ENCODE measurements at regions not wholly inside any gene's neighbourhood (a gene's known extent, or its start where the extent isn't known, plus 50 kb on each side); places are given as distances from the start of the nearest gene placed in this dataset.

GRCh38 chr9:115551396-115551795 lies 433.4 kb upstream of the TNC start:
- Histone ChIP-seq H3K4me1 (ENCODE audit: control insufficient read depth, insufficient read depth, low read length) (no peaks in the 10 kb centered on the region), H3K4me3 (ENCODE audit: low read depth in 2 of 2, low read length in 2 of 2) (no peak overlapping the region), H3K27me3 (ENCODE audit: control insufficient read depth, insufficient read depth, low read length) (no peaks in the 10 kb centered on the region), H3K27ac (ENCODE audit: low read length) (no peak overlapping the region), H3K9me3 (ENCODE audit: control insufficient read depth, insufficient read depth, low read depth, low read length) (no peaks in the 10 kb centered on the region), H3K36me3 (ENCODE audit: control insufficient read depth, insufficient read depth, low read length) (no peaks in the 10 kb centered on the region)
- ATAC-seq (no peak), DNase-seq (ENCODE audit: low read depth, low spot score) (no peak)
- in situ Hi-C loops (cut with HindIII; ENCODE audit: low pct_unique_long_range_greater_than_20kb, low sequenced_read_pairs) (no loop called here), intact Hi-C loops (cut with micrococcal nuclease; ENCODE audit: unreplicated experiment) (no loop called here)
- BruUV-seq (replicated peaks) = no TSS peak
- CTCF ChIA-PET = no interaction called here
- no peak for TF ChIP-seq TCF7L2 (IDR thresholded peaks at IDR 0.05; ENCODE audit: low read depth, low read length)
- no peak for TF ChIP-seq CTCF (IDR thresholded peaks at IDR 0.05)
- TF ChIP-seq POLR2AphosphoS5 (IDR thresholded peaks at IDR 0.05; ENCODE audit: low read depth, low read length) = no peak
- TF ChIP-seq REST (IDR thresholded peaks at IDR 0.05; ENCODE audit: insufficient read depth in 1 of 2, low read depth in 2 of 2, low read length in 1 of 2) = no peak
- TF ChIP-seq SIN3A (IDR thresholded peaks at IDR 0.05; ENCODE audit: borderline replicate concordance, insufficient read depth, low read depth, low read length) = no peak
- POLR2A ChIA-PET = no interaction called here

- Histone ChIP-seq H3K4me1 (ENCODE audit: control insufficient read depth, insufficient read depth, low read length) (no peaks in the 10 kb centered on the region), H3K27ac (ENCODE audit: low read length) (no peak overlapping the region), H3K36me3 (ENCODE audit: control insufficient read depth, insufficient read depth, low read length) (no peaks in the 10 kb centered on the region), H3K9me3 (ENCODE audit: control insufficient read depth, insufficient read depth, low read depth, low read length) (no peaks in the 10 kb centered on the region), H3K4me3 (ENCODE audit: low read depth in 2 of 2, low read length in 2 of 2) (no peak overlapping the region), H3K27me3 (ENCODE audit: control insufficient read depth, insufficient read depth, low read length) (no peaks in the 10 kb centered on the region)
- CTCF ChIA-PET = no interaction called here
- no peak for ATAC-seq
- TF ChIP-seq SIN3A (IDR thresholded peaks at IDR 0.05; ENCODE audit: borderline replicate concordance, insufficient read depth, low read depth, low read length) (no peak), TCF7L2 (IDR thresholded peaks at IDR 0.05; ENCODE audit: low read depth, low read length) (no peak), CTCF (IDR thresholded peaks at IDR 0.05) (no peak), REST (IDR thresholded peaks at IDR 0.05; ENCODE audit: insufficient read depth in 1 of 2, low read depth in 2 of 2, low read length in 1 of 2) (no peak), POLR2AphosphoS5 (IDR thresholded peaks at IDR 0.05; ENCODE audit: low read depth, low read length) (no peak)
- BruUV-seq (replicated peaks) = no TSS peak
- POLR2A ChIA-PET = no interaction called here
- no peak for DNase-seq (ENCODE audit: low read depth, low spot score)
- in situ Hi-C loops (cut with HindIII; ENCODE audit: low pct_unique_long_range_greater_than_20kb, low sequenced_read_pairs) (no loop called here), intact Hi-C loops (cut with micrococcal nuclease; ENCODE audit: unreplicated experiment) (no loop called here)
These were observed 435.3 kb upstream of the TNC start for GRCh38 chr9:115553060-115553773.
